AML-193 (cell line): ENCODE measurements at regions not wholly inside any gene's neighbourhood (a gene's known extent, or its start where the extent isn't known, plus 50 kb on each side); places are given as distances from the start of the nearest gene placed in this dataset.
"Not testable (repeated sequence)": the region's sequence is repeated elsewhere in the genome, so short reads cannot be mapped to it uniquely, and the experiment has no call there.

Source experiments
- DNase-seq, 2 experiments: peaks; one replicate each; lab custom pipeline; 2025; lab: John Stamatoyannopoulos, UW

GRCh38 chr10:22079921-22080320 lies 76.4 kb upstream of the DNAJC1 start:
- DNase-seq = not testable (repeated sequence)

- no peak for DNase-seq
These were observed 67.8 kb upstream of the DNAJC1 start for GRCh38 chr10:22071332-22071731.

- no peak for DNase-seq
These were observed 63.6 kb upstream of the DNAJC1 start for GRCh38 chr10:22067091-22067490.

GRCh38 chr10:22060984-22061383 lies 57.5 kb upstream of the DNAJC1 start:
- not testable (repeated sequence) for DNase-seq

- DNase-seq = no peak
These were observed 54.7 kb upstream of the DNAJC1 start for GRCh38 chr10:22058201-22058600.

GRCh38 chr10:22054961-22055360 lies 51.4 kb upstream of the DNAJC1 start:
- DNase-seq = no peak
